Transverse colon (tissue), 3 donors: ENCODE measurements at regions not wholly inside any gene's neighbourhood (a gene's known extent, or its start where the extent isn't known, plus 50 kb on each side); places are given as distances from the start of the nearest gene placed in this dataset.

ENCODE experiments used
- CTCF ChIP-seq, 5 experiments: fragments of 200-600 bp in 3 of 5; fragments of 450-650 bp in 2 of 5; sonication (generic) in 3 of 5; IDR thresholded peaks; 1 replicate in 2 of 5; 2 replicates in 3 of 5; pipeline ENCODE4 v1.5.1; 2016 to 2017; ENCODE audit warnings: antibody characterized with exemption in 5 of 5, inconsistent platforms in 3 of 5, mild to moderate bottlenecking in 2 of 5, moderate library complexity in 1 of 5
- POLR2A ChIP-seq: fragments of 450-650 bp; IDR thresholded peaks from one replicate; pipeline ENCODE4 v1.6.1; 2016; ENCODE audit warnings: antibody characterized with exemption, mild to moderate bottlenecking, moderate library complexity

- TF ChIP-seq POLR2A (no peak), CTCF (IDR thresholded peaks at IDR 0.05) (no peak)
These were observed 170.3 kb downstream of the ZC3H11B start for GRCh38 chr1:219442611-219443061.
